SU-DHL-6 (cell line): ENCODE measurements at regions not wholly inside any gene's neighbourhood (a gene's known extent, or its start where the extent isn't known, plus 50 kb on each side); places are given as distances from the start of the nearest gene placed in this dataset.

ENCODE experiments used
- EZH2phosphoT487 ChIP-seq: fragments of 200-600 bp; sonication (generic), shearing (Covaris generic); conservative IDR thresholded peaks from 2 replicates; pipeline ENCODE4 v1.6.1; 2018; ENCODE audit warnings: mild to moderate bottlenecking, antibody characterized with exemption, low read length, moderate library complexity, mixed read lengths
- TF ChIP-seq, protein P1 (sequence below): fragments of 200-600 bp; sonication (generic); IDR thresholded peaks from one replicate; pipeline ENCODE4 v1.5.1; 2017; ENCODE audit warnings: antibody characterized with exemption, mild to moderate bottlenecking, low read length, moderate library complexity; ENCODE audit not compliant: insufficient read depth, poor library complexity, severe bottlenecking

DNA sequence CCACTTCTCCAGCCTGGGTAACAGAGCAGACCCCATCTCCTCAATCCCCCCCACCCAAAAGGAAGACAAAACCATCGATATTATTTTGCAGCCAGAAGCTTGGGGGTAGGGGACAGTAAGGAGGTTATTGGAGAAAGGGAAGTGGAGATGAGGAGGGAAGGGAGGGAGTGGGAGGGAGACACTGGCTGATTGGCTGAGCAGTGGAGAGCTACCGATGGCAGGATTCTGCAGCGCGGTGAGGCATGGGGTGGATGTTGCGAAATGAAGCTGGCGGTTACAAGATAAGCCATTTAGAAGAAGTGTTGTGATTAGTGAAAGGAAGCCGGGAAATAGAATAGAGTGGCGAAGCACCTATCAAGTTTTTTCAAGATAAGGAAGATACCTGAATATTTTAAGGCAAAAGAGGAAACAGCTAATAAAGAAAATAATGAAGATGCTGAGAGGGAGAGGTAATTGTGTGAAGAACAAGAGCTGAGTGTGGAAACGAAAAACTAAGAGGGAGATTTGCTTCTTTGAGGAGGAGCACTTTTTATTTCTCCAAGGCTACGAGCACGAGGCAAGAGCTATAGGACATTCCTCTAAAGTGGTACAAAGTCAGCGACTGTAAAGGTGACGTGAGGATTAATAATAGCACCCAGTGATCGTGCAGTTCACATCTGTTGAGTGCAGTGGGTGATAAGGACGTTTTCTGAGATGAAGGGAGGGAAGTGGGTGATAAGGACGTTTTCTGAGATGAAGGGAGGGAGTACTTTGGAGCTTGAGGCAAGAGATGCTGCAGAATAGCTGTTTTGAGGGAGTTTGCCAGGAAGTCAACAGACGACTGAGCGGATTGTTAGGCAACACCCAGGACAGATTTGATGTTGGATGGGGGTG is 103.2 kb upstream of the KIF26B start:
- TF ChIP-seq, protein P1, sequence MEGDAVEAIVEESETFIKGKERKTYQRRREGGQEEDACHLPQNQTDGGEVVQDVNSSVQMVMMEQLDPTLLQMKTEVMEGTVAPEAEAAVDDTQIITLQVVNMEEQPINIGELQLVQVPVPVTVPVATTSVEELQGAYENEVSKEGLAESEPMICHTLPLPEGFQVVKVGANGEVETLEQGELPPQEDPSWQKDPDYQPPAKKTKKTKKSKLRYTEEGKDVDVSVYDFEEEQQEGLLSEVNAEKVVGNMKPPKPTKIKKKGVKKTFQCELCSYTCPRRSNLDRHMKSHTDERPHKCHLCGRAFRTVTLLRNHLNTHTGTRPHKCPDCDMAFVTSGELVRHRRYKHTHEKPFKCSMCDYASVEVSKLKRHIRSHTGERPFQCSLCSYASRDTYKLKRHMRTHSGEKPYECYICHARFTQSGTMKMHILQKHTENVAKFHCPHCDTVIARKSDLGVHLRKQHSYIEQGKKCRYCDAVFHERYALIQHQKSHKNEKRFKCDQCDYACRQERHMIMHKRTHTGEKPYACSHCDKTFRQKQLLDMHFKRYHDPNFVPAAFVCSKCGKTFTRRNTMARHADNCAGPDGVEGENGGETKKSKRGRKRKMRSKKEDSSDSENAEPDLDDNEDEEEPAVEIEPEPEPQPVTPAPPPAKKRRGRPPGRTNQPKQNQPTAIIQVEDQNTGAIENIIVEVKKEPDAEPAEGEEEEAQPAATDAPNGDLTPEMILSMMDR, result no peak
- no peak for TF ChIP-seq EZH2phosphoT487
